Kidney capillary endothelial cell (primary cell): ENCODE measurements at regions not wholly inside any gene's neighbourhood (a gene's known extent, or its start where the extent isn't known, plus 50 kb on each side); places are given as distances from the start of the nearest gene placed in this dataset.

Source experiments
- DNase-seq: peaks from one replicate; pipeline ENCODE4 v3.0.0-alpha.2; 2018; ENCODE audit warnings: low spot score

GRCh38 chr10:128747582-128748346, 621.5 kb upstream of the MKI67 start:
- no peak for DNase-seq

- peak; percentile 0 for DNase-seq
These were observed 625.1 kb upstream of the MKI67 start for GRCh38 chr10:128751284-128751683.

DNA sequence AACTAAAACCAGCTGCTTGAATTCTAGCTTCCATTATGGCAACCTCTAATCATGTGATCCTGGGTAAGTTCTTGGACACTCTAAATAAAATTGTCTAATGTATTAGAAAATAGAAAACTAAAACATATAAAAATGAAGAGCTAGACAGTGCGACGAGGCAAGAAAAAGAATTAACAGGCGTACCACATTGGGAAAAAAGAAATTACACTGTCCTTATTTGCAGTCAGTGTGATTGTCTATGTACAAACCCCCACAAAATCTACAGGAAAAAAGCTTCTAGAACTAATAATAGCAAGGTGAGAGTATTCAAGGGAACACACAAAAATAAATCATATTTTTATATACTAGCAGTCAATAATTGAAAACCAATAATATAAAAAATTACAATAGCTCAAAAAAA, 625.6 kb upstream of the MKI67 start:
- DNase-seq: no peak

GRCh38 chr10:128759174-128759573, 633.0 kb upstream of the MKI67 start:
- no peak for DNase-seq

DNA sequence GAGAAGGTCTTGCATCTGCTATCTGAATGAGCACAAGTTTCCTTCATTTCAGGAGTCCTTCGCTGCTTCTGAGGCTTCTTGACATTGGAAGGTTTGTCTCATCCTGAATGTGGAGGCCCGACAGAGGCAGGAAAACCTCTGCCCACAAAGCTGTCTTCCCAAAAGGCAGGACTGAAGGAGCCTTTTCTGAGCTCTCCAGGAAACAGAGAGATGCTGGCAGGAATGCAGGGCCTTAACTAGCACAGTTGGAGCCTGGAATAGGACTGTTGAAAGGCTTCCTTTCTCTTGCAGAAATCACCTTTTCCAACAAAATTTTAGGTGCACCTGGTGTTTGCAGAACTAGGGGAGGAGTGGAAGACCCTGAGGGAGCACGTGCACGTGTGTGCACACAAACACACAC, 637.4 kb upstream of the MKI67 start:
- no peak for DNase-seq

- no peak for DNase-seq
These were observed 638.0 kb upstream of the MKI67 start for GRCh38 chr10:128764190-128764589.

DNA sequence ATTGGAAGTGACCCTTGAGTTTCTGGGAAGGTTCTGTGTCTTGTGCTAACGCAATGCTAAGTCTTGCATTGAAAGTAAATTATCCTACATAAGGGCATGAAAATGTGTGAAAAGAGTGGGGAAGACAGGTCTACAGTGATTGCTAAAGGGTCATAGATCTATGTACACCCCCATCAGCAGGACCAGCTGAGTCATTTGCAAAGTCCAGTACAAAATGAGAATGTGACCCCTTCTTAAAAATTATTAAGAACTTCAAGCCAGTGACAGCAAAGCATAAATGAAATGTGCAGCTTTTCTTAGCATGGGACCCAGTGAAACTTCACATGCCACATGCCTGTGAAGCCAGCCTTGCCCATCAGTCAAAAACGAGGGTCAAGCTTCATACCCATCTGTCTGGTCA, 640.7 kb upstream of the MKI67 start:
- DNase-seq: no peak

DNA sequence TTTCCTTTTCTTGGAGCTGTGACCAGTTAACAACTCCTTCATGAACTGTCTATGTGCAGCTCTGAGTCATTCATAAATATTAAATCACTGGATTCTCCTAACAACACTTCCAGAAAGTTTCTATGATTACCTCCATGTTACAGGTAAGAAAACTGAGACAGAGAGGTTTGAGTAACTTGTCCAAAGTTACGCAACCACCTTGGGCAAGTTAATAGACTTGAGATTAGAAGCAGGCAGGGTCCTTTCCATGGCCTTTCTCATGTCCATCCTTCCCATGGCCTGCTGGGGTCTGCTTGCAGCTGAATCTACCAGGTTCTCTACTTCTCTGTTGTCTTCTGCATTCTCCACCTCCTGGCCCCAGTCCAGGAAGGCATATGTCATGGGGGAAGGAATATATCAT, 648.8 kb upstream of the MKI67 start:
- DNase-seq: no peak

GRCh38 chr10:128775743-128776142, 649.5 kb upstream of the MKI67 start:
- DNase-seq: no peak

- DNase-seq: no peak
These were observed 650.5 kb upstream of the MKI67 start for GRCh38 chr10:128776673-128777252.

DNA sequence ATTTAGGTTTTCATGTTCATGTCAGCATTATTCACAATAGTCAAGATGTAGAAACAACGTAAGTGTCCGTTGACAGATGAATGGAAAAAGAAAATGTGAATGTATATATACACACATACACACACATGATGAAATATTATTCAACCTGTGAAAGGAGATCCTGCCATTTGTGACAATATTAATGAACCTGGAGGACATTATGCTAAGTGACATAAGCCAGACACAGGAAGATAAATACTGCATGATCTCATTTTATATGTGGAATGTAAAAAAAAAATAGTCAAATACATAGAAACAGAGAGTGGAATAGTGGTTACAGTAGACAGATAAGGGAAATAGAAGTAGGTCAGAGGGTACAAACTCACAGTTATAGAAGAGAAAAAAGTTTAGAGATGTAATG, 651.1 kb upstream of the MKI67 start:
- DNase-seq: no peak

DNA sequence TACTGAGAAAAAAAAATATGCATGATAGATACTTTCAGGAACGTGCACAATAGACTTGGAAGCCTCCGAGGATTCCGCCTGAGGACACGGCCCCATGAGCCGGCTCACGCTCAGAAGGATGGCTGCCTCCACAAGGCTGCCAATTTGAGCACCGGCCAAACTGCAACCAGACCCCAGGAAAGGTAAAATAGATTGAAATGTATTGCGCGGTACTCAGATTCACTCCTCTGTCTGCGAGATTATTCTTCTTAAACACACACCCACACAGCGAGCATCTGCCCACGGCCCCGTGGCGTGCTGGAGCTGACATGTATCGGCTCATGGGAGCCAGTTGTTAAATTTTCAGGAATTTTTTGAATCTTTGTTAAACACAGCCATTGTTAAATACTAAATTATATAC, 653.2 kb upstream of the MKI67 start:
- DNase-seq: no peak

DNA sequence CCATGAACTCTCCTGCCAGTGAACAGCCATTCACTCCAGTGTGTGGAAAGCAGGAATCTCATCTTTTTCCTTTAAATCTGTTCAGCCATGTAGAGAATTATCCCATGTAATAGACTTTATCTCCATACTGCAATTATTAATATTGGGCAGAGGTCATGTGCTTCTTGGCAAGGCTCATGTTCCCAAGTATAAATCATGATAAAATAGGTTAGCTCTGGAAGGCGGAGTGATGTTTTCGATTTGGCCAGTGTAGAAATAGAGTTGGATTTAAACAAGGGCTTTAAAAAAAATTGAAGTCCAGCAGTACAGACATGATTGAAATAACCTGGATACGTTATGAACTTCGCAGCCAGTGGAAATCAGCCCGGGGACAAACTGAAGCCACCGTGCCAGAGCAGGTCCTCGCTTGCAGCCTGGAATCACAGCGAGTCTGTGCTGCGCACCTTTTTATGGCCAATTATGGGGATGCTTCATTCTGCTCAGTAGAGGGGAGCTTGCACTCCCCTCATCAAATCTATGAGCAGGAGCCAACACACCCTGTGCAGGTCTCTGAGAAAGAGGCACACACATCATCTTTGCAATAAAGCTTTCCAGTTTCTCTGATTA, 654.0 kb upstream of the MKI67 start:
- DNase-seq: no peak

DNA sequence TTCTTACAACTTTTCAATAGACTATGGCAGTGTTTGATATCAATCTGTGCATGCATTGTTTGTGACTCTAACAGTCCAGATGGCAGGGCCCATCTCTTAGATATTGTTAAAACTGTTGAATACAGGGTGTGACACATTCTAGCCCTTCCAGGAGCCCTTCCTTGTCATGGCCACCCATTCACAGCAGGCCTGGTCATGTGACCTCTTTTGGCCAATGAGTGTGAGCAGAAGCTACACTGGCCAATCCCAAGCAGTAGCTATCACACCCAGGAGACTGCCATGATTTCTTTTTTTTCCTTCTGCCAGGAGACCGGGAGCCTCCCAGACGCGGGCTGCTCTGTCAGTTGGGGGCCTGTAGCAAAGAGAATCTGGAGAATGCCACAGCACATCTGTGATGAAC, 655.4 kb upstream of the MKI67 start:
- no peak for DNase-seq

DNA sequence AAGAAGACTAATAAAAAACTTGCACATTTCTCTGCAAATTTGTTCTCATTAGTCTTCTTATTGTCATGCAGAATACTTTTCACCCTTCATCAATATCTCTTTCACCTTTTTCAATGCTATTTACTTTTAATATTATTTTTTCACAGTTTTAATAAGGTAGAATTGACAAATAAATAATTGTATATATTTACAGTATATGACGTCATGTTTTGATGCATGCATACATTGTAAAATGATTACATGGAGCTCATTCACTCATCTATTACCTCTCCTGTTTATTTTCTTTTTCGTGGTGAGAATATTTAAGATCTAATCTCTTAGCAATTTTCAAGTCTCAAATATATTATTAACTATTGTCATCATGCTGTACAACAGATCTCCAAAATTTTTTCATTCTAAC, 658.2 kb upstream of the MKI67 start:
- no peak for DNase-seq

GRCh38 chr10:128792426-128793140, 666.4 kb upstream of the MKI67 start:
- no peak for DNase-seq

- no peak for DNase-seq
These were observed 667.8 kb upstream of the MKI67 start for GRCh38 chr10:128793726-128794655.

DNA sequence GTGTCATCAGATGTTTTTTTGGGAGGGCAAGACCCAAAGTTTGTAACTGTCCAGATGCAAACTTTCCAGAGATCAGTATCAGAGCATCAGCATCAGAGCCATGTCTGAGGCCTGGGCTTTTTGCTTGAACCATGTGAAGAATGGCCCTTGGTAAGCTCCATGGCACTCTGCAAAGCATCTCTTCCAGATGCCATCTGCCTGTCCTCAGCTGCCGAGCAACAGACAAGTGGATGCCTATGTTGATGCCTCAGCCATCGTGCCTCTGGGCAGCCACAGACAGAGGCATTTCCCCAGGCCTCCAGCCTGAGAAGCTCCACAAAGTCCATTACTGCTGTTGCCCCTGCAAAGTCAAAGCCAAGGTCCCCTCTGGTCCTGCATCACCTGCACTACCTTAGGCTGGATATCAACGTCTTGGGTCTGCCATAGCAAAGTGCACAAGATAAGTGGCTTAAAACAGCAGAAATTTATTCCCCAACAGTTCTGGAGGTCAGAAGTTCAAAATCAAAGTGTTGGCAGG, 670.2 kb upstream of the MKI67 start:
- no peak for DNase-seq

GRCh38 chr10:128802062-128802461, 665.0 kb upstream of the MGMT start:
- DNase-seq: no peak

GRCh38 chr10:128803790-128804189, 663.3 kb upstream of the MGMT start:
- DNase-seq: no peak

DNA sequence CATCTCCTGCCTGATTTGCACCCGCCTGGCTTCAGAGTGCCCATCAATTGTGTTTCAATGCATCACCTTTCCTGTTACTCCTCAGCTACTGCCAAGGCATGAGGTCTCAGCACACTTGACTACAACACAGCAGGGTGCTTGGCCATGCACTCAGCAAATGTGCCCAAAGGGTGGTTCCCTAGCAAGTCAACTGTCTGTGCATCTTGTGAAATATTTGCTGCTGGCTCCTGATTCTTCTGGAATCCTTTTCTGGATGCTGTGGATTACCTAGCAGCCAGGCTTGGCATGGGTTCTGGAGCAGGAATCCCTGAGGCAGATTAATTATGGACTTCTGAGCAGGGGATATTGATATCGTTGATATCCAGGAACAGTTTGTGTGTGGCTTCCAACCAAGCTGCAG, 662.6 kb upstream of the MGMT start:
- DNase-seq: no peak
